NCI-H2081 (cell line): ENCODE measurements at regions not wholly inside any gene's neighbourhood (a gene's known extent, or its start where the extent isn't known, plus 50 kb on each side); places are given as distances from the start of the nearest gene placed in this dataset.
"Not testable (repeated sequence)": the region's sequence is repeated elsewhere in the genome, so short reads cannot be mapped to it uniquely, and the experiment has no call there.

Source experiments
- DNase-seq, 2 experiments: peaks; one replicate each; lab custom pipeline; 2025; lab: John Stamatoyannopoulos, UW

DNA sequence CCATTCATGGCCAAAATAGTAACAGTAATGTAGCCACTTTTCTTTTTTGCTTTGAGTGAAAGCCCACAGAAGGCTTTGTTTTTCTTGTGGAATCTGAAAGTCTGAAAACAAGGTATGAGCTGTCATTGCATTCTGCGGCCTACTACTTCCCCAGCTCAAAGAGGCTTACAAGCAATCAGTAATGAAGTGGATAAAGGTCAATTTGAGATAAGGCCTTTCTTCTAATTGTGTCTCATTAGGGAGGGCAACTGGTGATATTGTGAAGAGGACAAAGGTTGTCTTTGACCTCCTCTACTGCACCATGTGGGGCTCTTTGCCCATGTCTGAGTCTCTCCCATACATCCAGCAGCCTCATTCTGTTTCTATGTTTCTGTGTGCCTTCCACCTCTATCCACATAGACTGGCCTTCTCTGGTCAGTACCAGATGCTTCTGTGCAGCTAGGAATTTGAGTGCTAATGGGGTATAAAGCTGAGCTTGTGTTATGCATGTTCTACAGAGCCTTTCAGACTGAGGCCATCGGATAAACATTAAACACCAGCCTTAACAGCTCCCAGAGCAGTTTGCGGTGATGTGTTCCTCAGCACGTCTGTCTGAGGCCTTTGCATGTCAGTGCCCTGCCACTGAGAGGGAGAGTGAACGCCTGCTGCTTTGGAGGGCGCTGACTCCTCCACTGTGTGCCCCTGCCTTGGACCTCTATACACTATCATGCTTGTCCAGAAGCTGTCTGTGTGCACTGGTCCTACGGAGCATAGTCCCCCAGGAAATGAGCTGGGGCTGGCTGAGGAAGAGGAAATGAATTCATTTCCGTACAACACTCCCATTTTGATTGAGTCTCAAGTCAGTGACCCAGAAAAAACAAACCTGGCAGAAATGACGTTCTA lies 80.2 kb downstream of the SH2D1A start:
- peak; percentile 34 to 71 for DNase-seq

DNA sequence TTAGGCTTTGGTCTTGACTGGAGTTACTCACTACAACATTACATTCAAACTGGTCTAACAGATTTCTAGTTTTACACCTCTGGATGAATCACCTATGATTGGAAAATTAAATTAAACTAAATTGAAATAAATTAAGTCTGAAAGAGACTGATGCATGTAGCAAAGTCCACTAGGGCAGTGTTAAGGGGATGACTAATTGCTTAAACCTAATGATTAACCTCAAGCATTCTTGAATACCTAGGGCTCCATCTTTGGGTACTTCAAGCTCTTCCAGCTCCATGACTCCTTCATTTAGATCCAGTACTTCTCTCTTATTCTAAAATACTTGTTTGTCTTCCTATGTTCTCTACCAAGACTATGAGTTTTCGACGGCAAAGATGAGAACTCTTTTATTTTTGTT lies 86.8 kb downstream of the SH2D1A start:
- no peak for DNase-seq

DNA sequence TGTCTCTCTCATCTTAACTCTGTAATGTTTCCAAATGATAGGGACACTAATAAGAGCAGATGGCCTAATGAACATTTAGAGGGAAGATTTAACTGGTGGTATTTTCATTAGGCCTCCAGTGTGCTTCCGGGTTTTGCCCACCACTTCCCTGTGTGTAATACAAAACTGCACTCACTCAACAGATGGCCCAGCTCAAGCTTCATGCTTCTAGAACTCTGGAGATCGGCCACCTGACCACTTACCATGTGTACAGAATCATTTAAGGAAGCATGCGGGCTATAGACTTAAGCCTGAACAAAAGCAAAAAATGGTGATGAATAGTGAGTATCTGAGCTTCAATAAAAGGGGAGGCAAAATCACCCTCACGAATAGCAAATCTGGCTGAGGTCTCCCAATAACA lies 89.3 kb downstream of the SH2D1A start:
- DNase-seq: peak in 1 of 2 experiments; percentile 65

DNA sequence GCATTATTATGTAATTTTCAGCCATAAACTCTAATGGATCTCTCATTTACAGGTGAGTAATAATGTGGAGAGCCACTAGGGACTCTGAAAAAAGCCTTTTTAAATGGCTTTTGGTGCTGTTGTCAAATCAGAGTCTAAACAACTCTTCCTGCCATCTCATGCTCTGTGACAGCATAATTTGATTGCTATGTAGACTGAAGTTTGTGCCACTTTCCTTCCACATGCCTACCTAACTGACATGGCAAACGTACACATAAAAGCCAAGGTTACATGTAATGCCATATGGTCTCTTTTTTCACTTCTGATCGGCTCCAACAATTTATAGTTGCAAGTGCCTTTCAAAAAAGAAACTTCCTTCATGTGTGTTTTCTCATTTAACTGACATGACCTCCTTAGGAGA lies 94.3 kb downstream of the SH2D1A start:
- peak in 1 of 2 experiments; percentile 32 for DNase-seq

DNA sequence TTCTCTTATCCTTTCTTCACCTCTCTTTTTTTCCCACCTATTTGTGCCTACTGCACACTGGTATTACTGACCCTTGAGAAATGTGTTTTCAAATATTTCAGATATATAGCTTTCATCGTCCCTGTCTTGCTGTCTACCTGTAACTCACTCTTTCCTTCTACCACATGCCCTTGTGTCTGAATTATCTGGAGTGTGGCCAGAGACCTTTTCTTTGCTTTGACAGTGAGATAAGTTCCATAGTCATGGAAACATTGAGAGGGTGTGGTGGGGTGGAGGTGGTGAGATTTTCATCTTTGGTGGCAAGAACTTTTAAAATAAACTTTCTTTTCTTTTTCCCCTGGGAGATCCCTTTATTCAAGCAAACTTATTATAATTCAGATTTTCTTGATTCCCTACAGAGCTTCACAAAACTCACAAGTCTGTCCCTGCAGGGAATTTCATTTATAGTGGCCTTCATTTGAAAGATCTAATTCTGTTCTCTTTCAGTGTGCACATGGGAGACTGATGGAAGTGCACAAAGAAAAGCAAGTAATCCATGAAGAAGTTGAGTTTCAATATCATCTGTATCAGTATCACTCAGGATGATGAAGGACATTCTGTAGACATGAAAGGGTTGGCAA lies 95.7 kb downstream of the SH2D1A start:
- DNase-seq: no peak

DNA sequence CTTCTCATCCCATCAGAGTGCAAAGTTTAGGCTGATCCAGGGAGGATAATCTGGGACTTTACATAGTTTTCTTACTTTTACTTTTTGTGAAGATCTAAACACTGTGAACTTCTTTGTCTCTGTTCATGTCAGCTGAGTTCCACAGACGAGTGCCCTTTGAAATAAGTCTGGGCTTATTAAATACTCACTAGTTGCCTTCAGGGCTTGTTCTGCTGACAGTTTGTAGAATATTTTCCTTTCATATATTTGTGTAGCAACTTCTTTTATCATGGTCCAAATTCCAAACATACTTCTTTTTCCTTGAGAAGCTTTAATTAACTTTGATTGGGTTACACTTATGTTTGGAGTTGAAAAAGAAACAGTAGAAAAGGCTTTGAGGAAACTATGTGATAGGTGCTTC lies 109.6 kb downstream of the SH2D1A start:
- DNase-seq: no peak

DNA sequence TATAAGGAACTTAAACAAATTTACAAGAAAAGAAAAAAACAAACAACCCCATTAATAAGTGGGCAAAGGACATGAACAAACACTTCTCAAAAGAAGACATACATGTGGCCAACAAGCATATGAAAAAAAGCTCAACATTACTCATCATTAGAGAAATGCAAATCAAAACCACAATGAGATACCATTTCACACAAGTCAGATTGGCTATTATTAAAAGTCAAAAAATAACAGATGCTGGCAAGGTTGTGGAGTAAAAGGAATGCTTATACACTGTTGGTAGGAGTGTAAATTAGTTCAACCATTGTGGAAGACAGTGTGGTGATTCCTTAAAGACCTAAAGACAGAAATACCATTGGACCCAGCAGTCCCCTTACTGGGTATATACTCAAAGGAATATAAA lies 113.5 kb downstream of the SH2D1A start:
- not testable (repeated sequence) for DNase-seq

DNA sequence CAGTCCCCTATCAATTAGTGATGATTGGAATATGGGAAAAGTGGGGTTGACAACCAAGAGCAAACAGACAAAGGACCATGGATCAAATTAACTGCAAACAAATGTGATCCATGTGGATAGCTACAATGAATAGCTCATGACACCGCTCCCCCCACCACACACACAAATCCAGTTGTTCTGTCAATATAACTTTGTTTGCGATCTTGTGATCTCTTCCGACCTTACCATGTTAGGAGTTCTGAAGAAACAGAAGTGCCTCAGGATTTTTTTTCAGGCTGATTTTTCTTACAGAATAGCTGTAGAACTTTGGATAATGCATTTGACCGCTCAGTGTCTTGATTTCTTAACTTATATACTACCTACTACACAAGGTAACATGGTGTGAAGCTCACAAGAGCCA lies 116.6 kb downstream of the SH2D1A start:
- DNase-seq: peak in 1 of 2 experiments; percentile 13

DNA sequence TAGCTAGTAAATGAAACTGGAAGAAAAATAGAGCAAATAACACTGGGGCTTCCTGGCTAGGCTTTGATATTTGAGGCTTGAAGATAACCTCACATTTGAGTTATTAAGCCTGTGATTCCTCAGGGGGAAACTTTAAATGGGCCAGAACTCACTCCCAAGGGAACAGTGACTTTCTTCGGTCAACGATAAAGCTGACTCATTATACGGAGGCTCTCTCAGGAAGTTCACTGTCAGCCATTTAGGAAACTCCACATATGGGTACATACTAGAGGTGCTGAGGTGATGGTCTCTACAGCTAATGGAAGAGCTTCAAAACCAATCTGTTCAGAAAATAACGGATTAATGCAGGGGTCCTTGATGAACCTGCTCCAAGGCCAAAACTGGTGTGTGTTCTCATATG lies 120.8 kb downstream of the SH2D1A start:
- no peak for DNase-seq

DNA sequence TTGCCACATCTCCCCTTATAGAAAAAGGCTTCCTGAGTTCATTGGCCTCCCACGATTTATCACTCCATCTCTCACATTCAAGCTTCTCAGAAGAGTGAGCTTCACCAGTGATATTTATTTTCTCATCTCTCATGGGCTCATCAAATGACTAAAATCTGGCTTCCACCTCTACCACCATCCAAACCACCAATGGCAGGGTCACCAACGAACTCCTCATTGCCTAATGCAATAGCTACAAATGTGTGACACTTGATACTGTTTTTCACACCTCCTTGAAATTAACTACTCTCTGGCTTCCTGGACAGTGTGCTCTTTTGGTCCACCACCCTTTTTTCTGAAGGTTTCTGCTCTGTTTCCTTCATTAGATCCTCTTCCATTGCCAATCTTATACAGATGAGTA lies 129.0 kb downstream of the SH2D1A start:
- DNase-seq: no peak

DNA sequence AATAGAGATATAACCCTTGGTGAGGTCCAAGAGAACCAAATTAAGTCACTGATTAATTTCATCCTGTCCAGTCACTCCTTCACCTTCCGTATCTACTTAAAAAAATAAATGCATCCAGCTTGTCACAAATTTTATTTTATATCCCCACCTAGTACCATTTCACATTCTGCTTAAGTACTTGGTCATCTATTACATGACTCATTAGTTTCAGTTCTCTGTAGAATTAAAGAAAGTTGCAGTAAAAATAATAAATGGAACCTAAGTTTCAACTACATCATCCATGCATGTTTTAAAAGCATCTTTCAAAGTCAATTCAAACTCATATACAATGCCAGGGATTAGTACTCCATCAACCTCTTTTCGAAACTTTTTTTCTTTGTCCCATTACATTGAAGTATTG lies 130.2 kb downstream of the SH2D1A start:
- no peak for DNase-seq

DNA sequence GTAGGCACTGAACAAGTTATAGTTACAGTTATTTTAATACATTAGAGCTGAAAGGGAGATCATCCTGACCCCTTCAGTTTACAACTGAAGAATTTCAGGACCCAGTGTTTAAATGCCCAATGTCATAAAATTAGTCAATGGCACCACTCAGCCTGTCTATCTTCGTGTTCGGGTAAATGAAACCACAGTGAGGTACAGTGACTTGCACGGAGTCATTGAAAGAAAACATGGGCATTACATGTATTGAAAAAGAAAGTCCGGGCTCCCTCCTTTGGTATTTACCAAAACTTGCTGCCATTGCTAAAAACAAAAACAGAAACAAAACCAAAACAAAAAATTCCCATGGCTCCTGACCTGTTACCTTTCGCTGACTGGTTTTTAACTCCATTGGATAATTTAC lies 131.7 kb downstream of the SH2D1A start:
- no peak for DNase-seq

DNA sequence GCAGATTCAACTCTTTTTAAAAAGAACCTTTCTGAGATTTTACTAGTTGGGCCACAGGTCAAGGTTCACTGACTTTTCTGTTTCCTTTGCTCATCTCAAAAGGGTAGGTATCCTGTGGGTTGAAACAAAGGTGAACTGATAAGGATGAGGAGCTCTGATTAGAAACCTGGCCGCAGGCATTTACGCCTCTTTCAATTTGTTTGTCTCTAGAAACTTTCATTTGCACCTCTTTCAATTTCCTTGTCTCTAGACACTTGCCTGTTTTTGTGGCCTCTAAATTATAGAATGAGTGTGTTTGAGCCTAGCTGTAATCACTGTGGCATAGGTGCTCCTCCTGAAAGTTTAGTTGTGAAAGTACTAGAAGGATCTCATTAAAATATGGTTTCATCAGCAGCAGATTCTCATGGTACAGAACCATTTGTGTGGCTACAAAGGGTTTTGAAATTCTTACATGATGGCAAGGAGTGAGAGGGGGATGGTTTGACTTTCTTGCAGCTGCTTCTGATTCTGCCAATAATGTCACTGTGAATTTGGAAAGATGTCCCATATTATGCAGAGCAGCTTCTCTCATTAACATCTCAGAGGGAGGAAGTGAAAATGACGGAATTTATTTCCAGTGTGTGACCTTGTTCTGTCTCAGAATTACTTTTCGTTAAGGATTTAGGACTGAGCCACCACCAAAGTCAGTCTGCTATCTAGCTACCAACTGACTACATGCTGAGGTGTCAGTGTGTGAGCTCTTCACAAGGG lies 142.2 kb downstream of the SH2D1A start:
- no peak for DNase-seq

DNA sequence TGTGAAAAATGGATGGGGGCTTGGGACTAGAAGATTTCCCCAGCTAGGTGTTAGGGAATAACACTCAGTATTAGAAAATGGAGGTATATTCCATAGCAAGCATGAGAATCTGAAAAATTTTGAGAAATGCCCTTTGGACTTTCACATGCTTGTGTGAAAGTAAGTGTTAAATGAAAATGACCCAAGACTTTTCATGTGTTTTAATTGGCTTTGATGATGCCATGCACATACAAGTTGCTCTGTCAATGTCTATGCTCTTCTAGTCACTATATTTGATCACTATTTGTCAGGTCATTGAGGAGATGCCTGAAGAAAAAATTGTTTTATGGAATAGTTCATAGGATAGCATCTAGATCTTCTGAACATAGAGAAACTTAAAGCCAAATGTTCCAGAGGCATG lies 147.6 kb downstream of the SH2D1A start:
- DNase-seq: no peak

DNA sequence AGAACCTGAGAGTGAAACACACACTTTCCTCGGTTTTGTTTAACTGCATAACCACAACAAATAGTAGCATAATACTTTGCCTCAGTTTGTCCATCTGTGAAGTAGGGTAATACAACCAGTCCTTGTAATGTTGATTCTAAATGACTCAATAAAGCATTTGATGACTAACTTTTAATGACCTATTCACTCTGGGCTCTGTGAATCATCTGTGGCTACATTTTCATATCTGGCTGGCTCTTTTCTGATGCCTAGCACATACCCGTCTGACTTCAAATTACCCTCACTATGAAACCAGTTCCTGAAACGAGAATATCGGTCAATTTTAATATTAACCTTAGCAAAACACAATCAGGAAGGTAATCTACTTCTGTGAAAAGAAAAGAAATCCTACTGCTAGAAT lies 151.0 kb downstream of the SH2D1A start:
- DNase-seq: no peak

DNA sequence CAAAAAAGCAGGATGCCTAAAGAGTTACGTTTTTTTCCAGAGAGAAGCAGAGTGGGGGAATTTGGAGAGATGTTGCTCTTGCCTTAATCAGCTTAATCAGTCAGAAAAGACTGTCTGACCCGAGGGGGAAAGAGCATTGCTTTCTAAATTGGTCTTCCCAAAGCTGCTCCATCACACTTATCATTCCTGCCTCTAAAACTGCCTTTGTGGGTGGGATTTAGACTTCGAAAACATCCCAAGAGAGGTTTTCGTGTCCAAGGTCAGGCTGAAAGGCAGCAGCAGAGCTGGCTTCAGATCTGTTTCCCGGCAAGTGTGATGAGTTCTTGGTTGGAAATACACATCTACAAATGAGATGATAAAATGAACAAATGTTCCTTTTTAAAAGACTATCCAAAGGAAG lies 155.2 kb downstream of the SH2D1A start:
- no peak for DNase-seq

DNA sequence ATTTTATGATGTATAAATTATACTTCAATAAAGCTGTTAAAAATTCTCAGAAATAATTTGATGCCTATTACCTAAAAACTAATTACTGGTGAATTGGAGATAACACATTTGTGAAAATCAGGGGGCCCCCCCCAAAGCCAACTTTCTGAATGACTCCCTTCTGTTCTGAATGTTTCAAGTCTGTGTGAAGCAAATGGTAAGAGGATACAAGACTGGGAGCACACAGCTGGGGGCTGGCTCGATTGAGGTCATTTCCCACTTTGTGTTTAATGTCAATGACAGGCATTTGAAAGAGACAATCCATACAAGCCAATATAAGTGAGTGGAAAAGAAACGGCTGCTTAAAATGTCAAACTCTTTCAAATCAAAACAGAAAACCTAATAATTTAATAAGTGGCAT lies 155.8 kb downstream of the SH2D1A start:
- no peak for DNase-seq

DNA sequence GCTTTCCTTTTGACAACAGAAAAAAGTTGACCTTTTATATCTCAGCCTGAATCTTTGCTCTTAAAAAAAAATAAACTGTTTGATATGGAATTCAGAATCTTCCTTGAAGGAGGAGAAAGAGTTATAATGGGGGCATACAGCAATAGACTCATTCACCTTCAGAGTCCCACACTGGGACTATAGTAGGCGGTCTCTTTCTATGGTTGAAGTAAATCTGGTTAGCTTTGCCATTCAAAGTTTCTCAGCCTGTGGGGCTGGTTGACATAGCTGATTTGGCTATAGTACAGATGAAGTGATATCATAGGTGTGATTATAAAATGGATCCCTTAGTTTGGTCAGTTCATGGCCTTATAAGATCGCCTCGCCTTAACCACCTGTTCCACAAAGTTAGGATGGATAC lies 156.2 kb downstream of the SH2D1A start:
- no peak for DNase-seq

DNA sequence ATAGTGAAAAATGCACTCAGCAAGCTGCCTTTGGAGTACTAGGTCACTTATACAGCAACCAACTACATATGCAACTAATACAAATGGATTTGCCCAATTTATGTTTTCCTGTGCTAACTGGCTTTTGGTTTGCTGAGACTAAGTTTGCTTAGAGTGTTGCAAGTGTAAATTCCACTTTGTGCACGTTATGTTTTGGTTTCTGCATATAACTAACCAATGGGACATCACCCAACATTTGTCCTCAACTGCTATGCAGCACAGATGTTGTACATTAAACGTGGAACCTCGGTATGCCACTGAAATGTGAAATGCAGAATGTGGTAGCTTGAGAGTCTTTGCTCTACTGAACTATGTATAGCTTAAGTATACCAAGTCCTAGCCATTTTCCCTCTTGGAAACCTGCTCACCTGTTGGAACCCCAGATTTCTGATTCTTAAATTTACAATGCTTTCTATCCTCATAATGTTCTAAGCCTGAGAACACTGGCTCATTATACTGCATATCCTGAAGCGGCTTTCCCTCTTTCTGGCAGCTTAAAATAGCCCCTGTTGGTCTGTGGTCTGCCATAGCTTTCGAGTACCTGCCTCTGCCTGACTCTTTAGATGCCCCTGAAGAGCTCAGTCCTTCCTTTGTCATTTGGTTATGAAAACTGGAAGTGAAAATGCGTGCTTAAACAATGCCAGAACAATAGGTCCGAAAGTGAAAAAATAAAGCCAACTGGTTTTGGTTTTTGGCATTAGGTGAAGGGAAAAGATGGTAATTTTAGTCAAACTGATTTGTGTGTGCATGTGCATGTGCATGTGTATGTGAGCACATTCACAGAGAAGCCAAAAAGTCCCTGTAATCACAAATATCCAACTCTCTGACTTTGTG lies 158.0 kb downstream of the SH2D1A start:
- no peak for DNase-seq

DNA sequence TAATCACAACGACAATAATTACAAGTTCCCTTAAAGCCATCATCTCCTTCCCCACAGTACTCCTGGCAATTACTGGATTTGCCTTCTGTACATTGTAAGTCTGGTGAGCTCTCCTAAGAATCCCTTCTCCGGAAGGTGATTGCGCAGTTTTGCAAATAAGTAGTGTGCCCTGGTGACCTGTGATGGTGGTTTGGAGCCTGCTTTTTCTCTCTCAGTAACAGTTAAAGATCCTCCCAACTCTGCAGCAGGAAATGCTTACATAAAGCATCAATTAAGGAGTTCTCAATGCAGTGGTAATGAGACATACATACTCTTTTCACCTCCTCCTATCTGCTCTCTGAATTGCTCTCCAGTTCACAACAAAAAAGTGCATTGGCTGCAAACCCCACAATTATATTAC lies 159.7 kb downstream of the SH2D1A start:
- DNase-seq: peak in 1 of 2 experiments; percentile 12

DNA sequence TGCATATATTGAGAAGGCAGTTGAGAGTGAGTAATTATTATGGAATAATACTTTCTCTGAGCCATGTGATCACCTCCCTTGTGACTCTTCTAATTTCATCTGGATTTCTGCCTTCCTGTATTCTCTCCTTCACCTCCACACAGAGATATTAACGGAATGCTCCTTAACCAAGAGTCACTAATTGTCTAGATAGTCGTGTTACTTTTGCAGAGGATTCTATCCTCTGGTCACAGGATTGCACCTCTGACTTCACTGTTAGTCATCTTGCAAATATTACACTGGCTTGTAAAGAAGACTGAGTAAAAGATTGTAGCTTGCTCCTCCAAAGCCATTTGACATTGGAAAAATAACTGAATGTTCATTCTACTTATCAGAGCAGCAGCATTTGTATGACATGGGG lies 160.9 kb downstream of the SH2D1A start:
- DNase-seq: no peak

DNA sequence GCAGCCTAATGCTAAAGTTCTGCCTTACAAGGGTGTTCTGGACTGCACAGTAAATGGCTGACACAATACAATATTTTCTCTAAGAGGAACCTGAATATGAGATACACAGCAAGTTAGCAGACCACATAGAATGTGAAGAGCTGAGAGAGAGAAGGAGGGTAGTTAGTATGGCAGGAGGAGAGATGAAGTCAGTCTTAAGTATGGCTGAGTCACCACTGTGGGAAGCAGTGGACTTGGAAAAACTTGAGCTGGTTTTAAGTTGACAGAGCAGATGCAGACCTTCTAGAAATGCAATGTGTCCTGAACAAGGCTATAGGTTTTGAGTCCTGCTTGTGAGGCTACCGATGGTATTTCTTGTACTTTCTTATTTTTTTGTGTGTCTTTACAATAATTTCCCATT lies 172.5 kb downstream of the SH2D1A start:
- no peak for DNase-seq
